K562 (cell line): ENCODE measurements at regions not wholly inside any gene's neighbourhood (a gene's known extent, or its start where the extent isn't known, plus 50 kb on each side); places are given as distances from the start of the nearest gene placed in this dataset.

Source experiments
- ARID1B ChIP-seq: fragments of 450-650 bp; IDR thresholded peaks from 2 replicates; pipeline ENCODE4 v1.6.1; 2016; ENCODE audit warnings: antibody characterized with exemption, mild to moderate bottlenecking, inconsistent platforms
- ASH1L ChIP-seq: fragments of 450-650 bp; IDR thresholded peaks from 2 replicates; pipeline ENCODE4 v1.6.1; 2018; ENCODE audit warnings: borderline replicate concordance, mild to moderate bottlenecking, low read depth; ENCODE audit not compliant: partially characterized antibody
- GTF2E2 ChIP-seq: fragments of 200-800 bp; sonication (Bioruptor generic); IDR thresholded peaks from 2 replicates; pipeline ENCODE4 v1.6.1; 2016; ENCODE audit warnings: missing genetic modification characterization, missing compliant biosample characterization
- NFYB ChIP-seq: IDR thresholded peaks from 2 replicates; pipeline ENCODE4 v1.6.1; 2011; ENCODE audit warnings: mild to moderate bottlenecking, moderate library complexity; ENCODE audit not compliant: insufficient read length; ENCODE audit errors: extremely low read depth
- NR3C1 ChIP-seq: sonication (generic); formaldehyde crosslinking; IDR thresholded peaks from 2 replicates; pipeline ENCODE4 v1.8.1; 2022; ENCODE audit warnings: missing genetic modification reagents
- OTX1 ChIP-seq: fragments of 450-650 bp; formaldehyde crosslinking; IDR thresholded peaks from 2 replicates; pipeline ENCODE4 v1.4.0; 2022; ENCODE audit warnings: mild to moderate bottlenecking
- POLR2G ChIP-seq: fragments of 200-400 bp; formaldehyde crosslinking; IDR thresholded peaks from 2 replicates; pipeline ENCODE4 v1.6.1; 2017; ENCODE audit warnings: low read depth, mild to moderate bottlenecking, antibody characterized with exemption, low read length, moderate library complexity
- PTRF ChIP-seq: fragments of 450-650 bp; IDR thresholded peaks from 2 replicates; pipeline ENCODE4 v1.6.1; 2016; ENCODE audit warnings: mild to moderate bottlenecking, missing genetic modification characterization, missing compliant biosample characterization
- SAP30 ChIP-seq: fragments of 200-600 bp; sonication (generic); IDR thresholded peaks from 2 replicates; pipeline ENCODE4 v1.6.1; 2012; ENCODE audit warnings: borderline replicate concordance, low read depth, mild to moderate bottlenecking, moderate library complexity, low read length, control low read depth, inconsistent platforms; ENCODE audit not compliant: insufficient read depth, poor library complexity, severe bottlenecking
- TAF9B ChIP-seq: fragments of 450-650 bp; IDR thresholded peaks from 2 replicates; pipeline ENCODE4 v1.6.1; 2018; ENCODE audit warnings: mild to moderate bottlenecking; ENCODE audit not compliant: partially characterized antibody
- YBX1 ChIP-seq: fragments of 450-650 bp; IDR thresholded peaks from 2 replicates; pipeline ENCODE4 v1.7.1; 2016; ENCODE audit warnings: mild to moderate bottlenecking
- ZNF274 ChIP-seq: IDR thresholded peaks from 2 replicates; pipeline ENCODE4 v1.6.1; 2011; ENCODE audit warnings: low read depth, mild to moderate bottlenecking, low read length, moderate library complexity, borderline replicate concordance
- ZNF75A ChIP-seq: fragments of 450-650 bp; formaldehyde crosslinking; IDR thresholded peaks from 2 replicates; pipeline ENCODE4 v1.4.0; 2020; ENCODE audit warnings: mild to moderate bottlenecking
- TF ChIP-seq, protein P1 (sequence below), 2 experiments: fragments of 250-450 bp in 1 of 2; fragments of 450-650 bp in 1 of 2; sonication (Bioruptor Pico) in 1 of 2; IDR thresholded peaks; 2 replicates each; pipeline versions ENCODE4 v1.6.1 to v1.8.0; 2016 to 2021; ENCODE audit warnings: mild to moderate bottlenecking in 2 of 2, moderate library complexity in 2 of 2, missing compliant biosample characterization in 1 of 2, missing genetic modification characterization in 1 of 2
- TF ChIP-seq, protein P2 (sequence below): fragments of 200-400 bp; formaldehyde crosslinking; IDR thresholded peaks from 2 replicates; pipeline ENCODE4 v1.6.1; 2017; ENCODE audit warnings: mild to moderate bottlenecking, low read depth, low read length, moderate library complexity
- TF ChIP-seq, protein P3 (sequence below): fragments of 250-450 bp; sonication (Bioruptor Pico); IDR thresholded peaks from 2 replicates; pipeline ENCODE4 v1.5.0; 2022; ENCODE audit warnings: mild to moderate bottlenecking
- TF ChIP-seq, protein P4 (sequence below): sonication (generic); formaldehyde crosslinking; IDR thresholded peaks from 2 replicates; pipeline ENCODE4 v1.8.1; 2022; ENCODE audit warnings: missing genetic modification reagents
- TF ChIP-seq, protein P5 (sequence below), 2 experiments: fragments of 200-800 bp in 1 of 2; sonication (Bioruptor generic) in 1 of 2; sonication (generic) in 1 of 2; formaldehyde crosslinking in 1 of 2; IDR thresholded peaks in 1 of 2; conservative IDR thresholded peaks in 1 of 2; 2 replicates each; pipeline versions ENCODE4 v1.5.0 to v1.6.1; 2016 to 2020; ENCODE audit warnings: missing compliant biosample characterization in 1 of 2, missing genetic modification characterization in 1 of 2, missing genetic modification reagents in 1 of 2
- TF ChIP-seq, protein P6 (sequence below): IDR thresholded peaks from 2 replicates; pipeline ENCODE4 v1.6.1; 2011; ENCODE audit not compliant: insufficient read length; ENCODE audit errors: extremely low read depth

DNA sequence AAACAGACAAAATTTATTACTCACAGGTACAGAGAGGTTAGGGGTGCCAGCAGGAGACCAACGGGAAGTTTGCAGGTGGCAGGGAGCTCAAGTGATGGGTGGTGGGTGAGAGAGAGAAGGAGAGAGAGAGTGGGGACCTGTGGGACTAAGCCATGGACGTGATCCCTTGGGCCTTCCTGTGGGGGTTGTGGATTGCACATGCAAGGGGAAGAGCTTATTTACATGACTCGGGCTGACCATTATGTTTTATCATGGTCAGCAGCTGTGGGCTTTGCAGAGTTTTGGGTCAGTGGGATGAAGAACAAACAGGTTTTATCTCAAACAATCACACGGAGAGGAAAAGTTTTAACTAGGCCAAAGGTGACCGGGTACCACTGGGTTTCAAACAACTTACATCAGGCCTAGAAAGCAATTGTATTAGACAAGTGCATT is 156.2 kb upstream of the EXOC2 start (continued):
- TF ChIP-seq, protein P1, sequence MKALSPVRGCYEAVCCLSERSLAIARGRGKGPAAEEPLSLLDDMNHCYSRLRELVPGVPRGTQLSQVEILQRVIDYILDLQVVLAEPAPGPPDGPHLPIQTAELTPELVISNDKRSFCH (CRISPR knock-in tag; IDR thresholded peaks at IDR 0.05), result no peak
- TF ChIP-seq, protein P1 (tag; IDR thresholded peaks at IDR 0.05), result no peak
- TF ChIP-seq, protein P2, sequence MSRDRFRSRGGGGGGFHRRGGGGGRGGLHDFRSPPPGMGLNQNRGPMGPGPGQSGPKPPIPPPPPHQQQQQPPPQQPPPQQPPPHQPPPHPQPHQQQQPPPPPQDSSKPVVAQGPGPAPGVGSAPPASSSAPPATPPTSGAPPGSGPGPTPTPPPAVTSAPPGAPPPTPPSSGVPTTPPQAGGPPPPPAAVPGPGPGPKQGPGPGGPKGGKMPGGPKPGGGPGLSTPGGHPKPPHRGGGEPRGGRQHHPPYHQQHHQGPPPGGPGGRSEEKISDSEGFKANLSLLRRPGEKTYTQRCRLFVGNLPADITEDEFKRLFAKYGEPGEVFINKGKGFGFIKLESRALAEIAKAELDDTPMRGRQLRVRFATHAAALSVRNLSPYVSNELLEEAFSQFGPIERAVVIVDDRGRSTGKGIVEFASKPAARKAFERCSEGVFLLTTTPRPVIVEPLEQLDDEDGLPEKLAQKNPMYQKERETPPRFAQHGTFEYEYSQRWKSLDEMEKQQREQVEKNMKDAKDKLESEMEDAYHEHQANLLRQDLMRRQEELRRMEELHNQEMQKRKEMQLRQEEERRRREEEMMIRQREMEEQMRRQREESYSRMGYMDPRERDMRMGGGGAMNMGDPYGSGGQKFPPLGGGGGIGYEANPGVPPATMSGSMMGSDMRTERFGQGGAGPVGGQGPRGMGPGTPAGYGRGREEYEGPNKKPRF, result no peak
- TF ChIP-seq, protein P3, sequence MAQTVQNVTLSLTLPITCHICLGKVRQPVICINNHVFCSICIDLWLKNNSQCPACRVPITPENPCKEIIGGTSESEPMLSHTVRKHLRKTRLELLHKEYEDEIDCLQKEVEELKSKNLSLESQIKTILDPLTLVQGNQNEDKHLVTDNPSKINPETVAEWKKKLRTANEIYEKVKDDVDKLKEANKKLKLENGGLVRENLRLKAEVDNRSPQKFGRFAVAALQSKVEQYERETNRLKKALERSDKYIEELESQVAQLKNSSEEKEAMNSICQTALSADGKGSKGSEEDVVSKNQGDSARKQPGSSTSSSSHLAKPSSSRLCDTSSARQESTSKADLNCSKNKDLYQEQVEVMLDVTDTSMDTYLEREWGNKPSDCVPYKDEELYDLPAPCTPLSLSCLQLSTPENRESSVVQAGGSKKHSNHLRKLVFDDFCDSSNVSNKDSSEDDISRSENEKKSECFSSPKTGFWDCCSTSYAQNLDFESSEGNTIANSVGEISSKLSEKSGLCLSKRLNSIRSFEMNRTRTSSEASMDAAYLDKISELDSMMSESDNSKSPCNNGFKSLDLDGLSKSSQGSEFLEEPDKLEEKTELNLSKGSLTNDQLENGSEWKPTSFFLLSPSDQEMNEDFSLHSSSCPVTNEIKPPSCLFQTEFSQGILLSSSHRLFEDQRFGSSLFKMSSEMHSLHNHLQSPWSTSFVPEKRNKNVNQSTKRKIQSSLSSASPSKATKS (CRISPR knock-in tag), result no peak
- TF ChIP-seq PTRF (tag), result no peak
- no peak for TF ChIP-seq NFYB
- TF ChIP-seq, protein P4, sequence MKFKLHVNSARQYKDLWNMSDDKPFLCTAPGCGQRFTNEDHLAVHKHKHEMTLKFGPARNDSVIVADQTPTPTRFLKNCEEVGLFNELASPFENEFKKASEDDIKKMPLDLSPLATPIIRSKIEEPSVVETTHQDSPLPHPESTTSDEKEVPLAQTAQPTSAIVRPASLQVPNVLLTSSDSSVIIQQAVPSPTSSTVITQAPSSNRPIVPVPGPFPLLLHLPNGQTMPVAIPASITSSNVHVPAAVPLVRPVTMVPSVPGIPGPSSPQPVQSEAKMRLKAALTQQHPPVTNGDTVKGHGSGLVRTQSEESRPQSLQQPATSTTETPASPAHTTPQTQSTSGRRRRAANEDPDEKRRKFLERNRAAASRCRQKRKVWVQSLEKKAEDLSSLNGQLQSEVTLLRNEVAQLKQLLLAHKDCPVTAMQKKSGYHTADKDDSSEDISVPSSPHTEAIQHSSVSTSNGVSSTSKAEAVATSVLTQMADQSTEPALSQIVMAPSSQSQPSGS (CRISPR knock-in tag), result no peak
- TF ChIP-seq POLR2G, result no peak
- TF ChIP-seq ASH1L, result no peak
- no peak for TF ChIP-seq YBX1
- TF ChIP-seq ARID1B, result peak; percentile 50; the same call in 1 of the 2 replicates
- peak; percentile 67 for TF ChIP-seq OTX1 (CRISPR knock-in tag)
- no peak for TF ChIP-seq TAF9B
- no peak for TF ChIP-seq SAP30
- no peak for TF ChIP-seq ZNF274
- TF ChIP-seq GTF2E2 (tag), result no peak
- TF ChIP-seq, protein P5, sequence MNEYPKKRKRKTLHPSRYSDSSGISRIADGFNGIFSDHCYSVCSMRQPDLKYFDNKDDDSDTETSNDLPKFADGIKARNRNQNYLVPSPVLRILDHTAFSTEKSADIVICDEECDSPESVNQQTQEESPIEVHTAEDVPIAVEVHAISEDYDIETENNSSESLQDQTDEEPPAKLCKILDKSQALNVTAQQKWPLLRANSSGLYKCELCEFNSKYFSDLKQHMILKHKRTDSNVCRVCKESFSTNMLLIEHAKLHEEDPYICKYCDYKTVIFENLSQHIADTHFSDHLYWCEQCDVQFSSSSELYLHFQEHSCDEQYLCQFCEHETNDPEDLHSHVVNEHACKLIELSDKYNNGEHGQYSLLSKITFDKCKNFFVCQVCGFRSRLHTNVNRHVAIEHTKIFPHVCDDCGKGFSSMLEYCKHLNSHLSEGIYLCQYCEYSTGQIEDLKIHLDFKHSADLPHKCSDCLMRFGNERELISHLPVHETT (CRISPR knock-in tag; conservative IDR thresholded peaks at IDR 0.05 in 1 of 2, IDR thresholded peaks at IDR 0.05 in 1 of 2), result 0 out of 4 replicates have a peak, but pooled peaks of 1 of the 2 experiments have one; percentile 35
- TF ChIP-seq, protein P6, sequence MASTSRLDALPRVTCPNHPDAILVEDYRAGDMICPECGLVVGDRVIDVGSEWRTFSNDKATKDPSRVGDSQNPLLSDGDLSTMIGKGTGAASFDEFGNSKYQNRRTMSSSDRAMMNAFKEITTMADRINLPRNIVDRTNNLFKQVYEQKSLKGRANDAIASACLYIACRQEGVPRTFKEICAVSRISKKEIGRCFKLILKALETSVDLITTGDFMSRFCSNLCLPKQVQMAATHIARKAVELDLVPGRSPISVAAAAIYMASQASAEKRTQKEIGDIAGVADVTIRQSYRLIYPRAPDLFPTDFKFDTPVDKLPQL, result no peak
- no peak for TF ChIP-seq ZNF75A (CRISPR knock-in tag)
- no peak for TF ChIP-seq NR3C1 (CRISPR knock-in tag)
